ENCODE measurements at regions not wholly inside any gene's neighbourhood (a gene's known extent, or its start where the extent isn't known, plus 50 kb on each side); places are given as distances from the start of the nearest gene placed in this dataset.

DNA sequence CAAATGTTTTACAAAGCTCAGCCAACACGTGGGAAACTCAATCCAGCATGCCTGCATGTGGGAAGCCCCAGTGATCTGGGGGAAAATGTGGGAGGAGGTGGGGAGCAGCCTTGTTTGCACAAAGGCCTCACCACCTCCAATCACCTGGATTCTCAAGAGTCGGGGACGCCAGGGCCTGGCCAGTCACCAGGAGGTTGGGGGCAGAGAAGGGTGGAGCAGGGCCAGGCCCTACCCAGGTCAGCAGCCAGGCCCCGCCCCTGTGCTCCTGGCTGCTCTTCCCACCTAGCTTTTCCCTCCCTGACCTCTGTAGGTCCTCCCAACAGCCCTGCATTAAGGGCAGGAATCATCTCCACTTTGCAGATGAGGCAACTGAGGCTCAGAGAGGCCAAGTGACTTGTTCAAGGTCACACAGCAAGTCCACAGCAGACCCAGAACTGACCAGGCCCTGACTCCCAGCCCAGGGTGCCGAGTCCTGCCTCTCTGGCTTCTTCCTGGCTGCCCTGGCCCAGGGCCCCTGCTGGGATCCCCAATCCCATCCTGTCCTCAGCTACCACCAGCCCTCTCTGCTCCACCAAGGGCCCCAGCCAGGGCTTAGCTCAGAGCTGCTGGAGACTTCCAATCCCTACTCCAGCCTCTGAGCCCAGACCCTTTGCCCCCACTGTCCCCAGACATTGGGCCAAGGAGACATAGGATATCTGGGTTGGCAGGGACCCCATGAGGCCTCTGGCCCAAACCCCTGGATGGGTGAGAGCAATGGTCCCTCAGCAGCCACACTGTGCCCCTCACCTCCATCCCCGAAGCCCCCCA, 508.6 kb downstream of the PTPRU start:
- peaks cover 0 to 49% (median 0%) of the 10 kb centered on the region in 4 donors for H3K27me3 ChIP-seq
- intact Hi-C loops (cut with DNase I) = no loop called here
- no peaks in the 10 kb centered on the region for H3K4me1 ChIP-seq
- no peaks in the 10 kb centered on the region for H3K9me3 ChIP-seq
- H3K27ac ChIP-seq (replicated peaks in 1 of 4) = no peak overlapping the region
- H3K4me3 ChIP-seq = no peak overlapping the region
- TF ChIP-seq POLR2AphosphoS5 (IDR thresholded peaks at IDR 0.05) (no peak), POLR2A (IDR thresholded peaks at IDR 0.05; ENCODE audit: low read depth) (no peak), EP300 (IDR thresholded peaks at IDR 0.05) (no peak), CTCF (IDR thresholded peaks at IDR 0.05) (no peak)
- H3K36me3 ChIP-seq = no peaks in the 10 kb centered on the region
- DNase-seq (ENCODE audit: extremely low spot score) = no peak
- WGBS = 61% methylated on average over 6 of the region's 6 CpGs

DNA sequence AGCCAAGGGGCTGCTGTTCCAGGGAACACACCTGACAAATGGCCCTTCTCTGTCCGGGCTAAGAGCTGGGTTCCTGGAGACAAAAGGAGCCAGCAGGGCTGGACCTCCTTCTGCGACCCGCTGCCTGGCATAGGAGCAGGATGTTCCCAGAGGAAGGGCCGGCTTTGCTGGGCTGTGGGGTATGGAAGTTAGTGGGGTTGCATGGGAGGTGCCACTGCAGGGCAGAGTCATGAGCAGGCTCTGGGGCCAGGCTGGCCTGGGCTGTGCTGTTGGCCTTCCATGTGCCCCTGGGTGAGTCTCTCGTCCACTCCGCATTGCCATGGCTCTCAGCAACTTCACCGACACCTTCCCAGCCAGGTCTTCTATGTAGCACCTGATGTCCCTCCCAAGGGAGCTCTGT, 507.6 kb downstream of the PTPRU start:
- DNase-seq (ENCODE audit: extremely low spot score) = no peak
- H3K36me3 ChIP-seq = no peaks in the 10 kb centered on the region
- H3K9me3 ChIP-seq = no peaks in the 10 kb centered on the region
- H3K27ac ChIP-seq (replicated peaks in 1 of 4) = no peak overlapping the region
- intact Hi-C loops (cut with DNase I) = no loop called here
- 82% methylated on average over 7 of the region's 7 CpGs for WGBS
- no peak overlapping the region for H3K4me3 ChIP-seq
- H3K4me1 ChIP-seq = no peaks in the 10 kb centered on the region
- no peak for TF ChIP-seq EP300 (IDR thresholded peaks at IDR 0.05)
- TF ChIP-seq POLR2A (IDR thresholded peaks at IDR 0.05; ENCODE audit: low read depth) = no peak
- TF ChIP-seq POLR2AphosphoS5 (IDR thresholded peaks at IDR 0.05) = no peak
- no peak for TF ChIP-seq CTCF (IDR thresholded peaks at IDR 0.05)
- peaks cover 0 to 59% (median 0%) of the 10 kb centered on the region in 4 donors for H3K27me3 ChIP-seq

DNA sequence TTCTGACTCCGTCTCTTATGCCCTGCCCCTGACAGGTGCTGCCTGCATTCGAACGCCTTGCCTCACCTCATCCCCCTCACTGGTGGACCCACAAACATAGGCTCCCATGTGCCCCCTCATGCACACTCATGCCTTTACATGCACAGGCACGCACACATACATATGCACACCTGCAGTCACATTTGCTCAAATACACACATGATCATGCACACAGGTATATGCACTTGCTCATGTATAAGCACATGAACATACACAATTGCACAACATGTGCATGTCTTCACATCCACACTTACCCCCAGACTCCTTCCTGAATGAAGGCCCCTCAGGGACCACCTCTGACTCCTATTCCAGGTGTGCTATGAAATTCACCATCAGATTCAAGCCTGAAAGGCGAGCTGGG, 506.9 kb downstream of the PTPRU start:
- intact Hi-C loops (cut with DNase I) = no loop called here
- Histone ChIP-seq H3K27ac (replicated peaks in 1 of 4) (no peak overlapping the region), H3K9me3 (no peaks in the 10 kb centered on the region), H3K4me3 (no peak overlapping the region), H3K4me1 (no peaks in the 10 kb centered on the region), H3K27me3 (peaks cover 0 to 65% (median 0%) of the 10 kb centered on the region in 4 donors), H3K36me3 (no peaks in the 10 kb centered on the region)
- no peak for DNase-seq (ENCODE audit: extremely low spot score)
- WGBS = 92% methylated on average over 5 of the region's 5 CpGs
- TF ChIP-seq CTCF (IDR thresholded peaks at IDR 0.05) (no peak), POLR2AphosphoS5 (IDR thresholded peaks at IDR 0.05) (no peak), EP300 (IDR thresholded peaks at IDR 0.05) (no peak), POLR2A (IDR thresholded peaks at IDR 0.05; ENCODE audit: low read depth) (no peak)

DNA sequence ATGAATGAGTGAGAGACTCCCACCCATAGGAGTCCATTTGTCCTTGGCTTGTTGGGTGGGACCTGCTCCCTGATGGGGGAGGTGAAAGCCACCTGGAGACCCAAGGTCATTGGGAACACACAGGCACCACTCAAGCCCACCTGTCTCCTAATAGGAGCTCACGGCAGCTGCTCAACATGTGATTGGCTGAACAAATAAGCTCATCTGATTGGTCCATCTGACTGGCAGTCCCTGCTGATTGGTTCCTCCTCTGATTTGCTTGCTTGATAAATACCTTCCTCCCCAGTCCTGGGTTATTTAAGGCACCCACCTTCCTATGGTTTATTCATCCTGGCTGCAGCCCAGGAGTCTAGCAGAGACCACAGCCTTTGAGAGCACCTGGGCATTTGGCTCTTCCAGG, 502.9 kb downstream of the PTPRU start:
- H3K9me3 ChIP-seq = no peaks in the 10 kb centered on the region
- H3K4me3 ChIP-seq = no peak overlapping the region
- no peak for TF ChIP-seq POLR2AphosphoS5 (IDR thresholded peaks at IDR 0.05)
- no peak for TF ChIP-seq POLR2A (IDR thresholded peaks at IDR 0.05; ENCODE audit: low read depth)
- no peak for TF ChIP-seq CTCF (IDR thresholded peaks at IDR 0.05)
- no peak for TF ChIP-seq EP300 (IDR thresholded peaks at IDR 0.05)
- intact Hi-C loops (cut with DNase I) = no loop called here
- peaks cover 0 to 67% (median 0%) of the 10 kb centered on the region in 4 donors for H3K27me3 ChIP-seq
- no peak overlapping the region for H3K27ac ChIP-seq (replicated peaks in 1 of 4)
- WGBS = no CpG with 5 or more reads among the region's 1 CpG
- H3K36me3 ChIP-seq = no peaks in the 10 kb centered on the region
- DNase-seq (ENCODE audit: extremely low spot score) = no peak
- no peaks in the 10 kb centered on the region for H3K4me1 ChIP-seq

Measured in esophagus muscularis mucosa (tissue), 4 donors.